ENCODE measurements at regions not wholly inside any gene's neighbourhood (a gene's known extent, or its start where the extent isn't known, plus 50 kb on each side); places are given as distances from the start of the nearest gene placed in this dataset.

DNA sequence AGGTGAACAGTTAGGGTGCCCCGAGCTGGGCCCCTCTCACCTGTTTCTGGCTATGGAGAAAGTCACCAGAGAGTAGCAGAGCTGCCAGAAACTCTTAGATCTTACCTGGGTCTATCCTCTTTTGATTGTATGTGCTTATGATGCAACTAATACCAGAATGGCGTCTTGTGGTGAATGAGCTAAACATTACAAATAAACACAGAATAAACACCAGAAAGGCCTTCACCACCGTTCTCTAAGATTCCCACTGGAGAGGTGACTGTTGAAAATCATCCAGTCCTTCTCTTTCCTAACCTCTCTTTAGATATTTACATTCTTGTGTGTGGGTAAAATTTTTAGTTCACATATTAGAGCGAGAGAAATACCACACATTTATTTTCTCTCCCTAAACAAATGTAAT lies 241.7 kb upstream of the GAS1 start:
- no peaks in the 10 kb centered on the region for H4K20me1 ChIP-seq (ENCODE audit: control insufficient read depth, insufficient read depth, low read depth, low read length)
- H3K9me2 ChIP-seq (replicated peaks; ENCODE audit: control insufficient read depth, low read length), result no peaks in the 10 kb centered on the region; the same call in 1 of the 2 replicates
- no peaks in the 10 kb centered on the region for H3K4me1 ChIP-seq (ENCODE audit: control insufficient read depth, low read length)
- H3K9me3 ChIP-seq (ENCODE audit: control insufficient read depth, insufficient read depth, low read length), result no peaks in the 10 kb centered on the region
- no peaks in the 10 kb centered on the region for H3K36me3 ChIP-seq (ENCODE audit: control insufficient read depth, low read length)
- TF ChIP-seq, protein P1, sequence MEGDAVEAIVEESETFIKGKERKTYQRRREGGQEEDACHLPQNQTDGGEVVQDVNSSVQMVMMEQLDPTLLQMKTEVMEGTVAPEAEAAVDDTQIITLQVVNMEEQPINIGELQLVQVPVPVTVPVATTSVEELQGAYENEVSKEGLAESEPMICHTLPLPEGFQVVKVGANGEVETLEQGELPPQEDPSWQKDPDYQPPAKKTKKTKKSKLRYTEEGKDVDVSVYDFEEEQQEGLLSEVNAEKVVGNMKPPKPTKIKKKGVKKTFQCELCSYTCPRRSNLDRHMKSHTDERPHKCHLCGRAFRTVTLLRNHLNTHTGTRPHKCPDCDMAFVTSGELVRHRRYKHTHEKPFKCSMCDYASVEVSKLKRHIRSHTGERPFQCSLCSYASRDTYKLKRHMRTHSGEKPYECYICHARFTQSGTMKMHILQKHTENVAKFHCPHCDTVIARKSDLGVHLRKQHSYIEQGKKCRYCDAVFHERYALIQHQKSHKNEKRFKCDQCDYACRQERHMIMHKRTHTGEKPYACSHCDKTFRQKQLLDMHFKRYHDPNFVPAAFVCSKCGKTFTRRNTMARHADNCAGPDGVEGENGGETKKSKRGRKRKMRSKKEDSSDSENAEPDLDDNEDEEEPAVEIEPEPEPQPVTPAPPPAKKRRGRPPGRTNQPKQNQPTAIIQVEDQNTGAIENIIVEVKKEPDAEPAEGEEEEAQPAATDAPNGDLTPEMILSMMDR (IDR thresholded peaks at IDR 0.05; ENCODE audit: low read depth, low read length, poor library complexity, severe bottlenecking), result no peak
- no peak for TF ChIP-seq EZH2phosphoT487 (IDR thresholded peaks at IDR 0.05; ENCODE audit: borderline replicate concordance, low read length)
- H3K27me3 ChIP-seq (ENCODE audit: control insufficient read depth, low read length), result no peaks in the 10 kb centered on the region
- H3K79me2 ChIP-seq (ENCODE audit: control insufficient read depth, low read length), result no peaks in the 10 kb centered on the region
- H3K27ac ChIP-seq (ENCODE audit: low read depth, low read length), result no peak overlapping the region
- H3F3A ChIP-seq (ENCODE audit: control insufficient read depth, insufficient read depth), result no peaks in the 10 kb centered on the region
- H3K4me3 ChIP-seq (ENCODE audit: low read length), result no peak overlapping the region
- H3K4me2 ChIP-seq (ENCODE audit: low read length), result no peak overlapping the region

DNA sequence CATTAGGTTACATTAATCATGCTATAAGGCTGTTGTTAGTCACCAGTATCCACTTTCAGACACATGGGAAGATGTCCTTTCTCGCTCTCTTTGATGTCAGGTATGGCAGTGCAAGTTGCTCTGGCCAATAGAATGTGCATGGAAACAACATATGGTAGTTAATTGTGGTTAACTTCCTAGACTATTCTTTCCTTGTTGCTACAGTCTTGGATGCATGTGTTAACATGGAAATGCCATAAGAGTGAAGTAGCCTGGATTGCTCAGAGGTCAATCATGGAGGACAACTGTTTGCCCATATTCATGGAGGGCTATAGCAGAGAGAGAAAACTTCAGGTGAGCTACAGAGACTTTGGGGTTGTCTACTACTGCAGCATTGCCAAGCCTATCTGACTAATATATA lies 245.8 kb upstream of the GAS1 start:
- no peaks in the 10 kb centered on the region for H4K20me1 ChIP-seq (ENCODE audit: control insufficient read depth, insufficient read depth, low read depth, low read length)
- H3K27ac ChIP-seq (ENCODE audit: low read depth, low read length), result no peak overlapping the region
- H3K9me3 ChIP-seq (ENCODE audit: control insufficient read depth, insufficient read depth, low read length), result no peaks in the 10 kb centered on the region
- H3K9me2 ChIP-seq (replicated peaks; ENCODE audit: control insufficient read depth, low read length), result no peaks in the 10 kb centered on the region; the same call in 1 of the 2 replicates
- no peaks in the 10 kb centered on the region for H3K79me2 ChIP-seq (ENCODE audit: control insufficient read depth, low read length)
- H3K27me3 ChIP-seq (ENCODE audit: control insufficient read depth, low read length), result no peaks in the 10 kb centered on the region
- no peaks in the 10 kb centered on the region for H3K36me3 ChIP-seq (ENCODE audit: control insufficient read depth, low read length)
- H3K4me3 ChIP-seq (ENCODE audit: low read length), result no peak overlapping the region
- TF ChIP-seq, protein P1 (IDR thresholded peaks at IDR 0.05; ENCODE audit: low read depth, low read length, poor library complexity, severe bottlenecking), result no peak
- no peak for TF ChIP-seq EZH2phosphoT487 (IDR thresholded peaks at IDR 0.05; ENCODE audit: borderline replicate concordance, low read length)
- no peaks in the 10 kb centered on the region for H3F3A ChIP-seq (ENCODE audit: control insufficient read depth, insufficient read depth)
- no peaks in the 10 kb centered on the region for H3K4me1 ChIP-seq (ENCODE audit: control insufficient read depth, low read length)
- H3K4me2 ChIP-seq (ENCODE audit: low read length), result no peak overlapping the region

DNA sequence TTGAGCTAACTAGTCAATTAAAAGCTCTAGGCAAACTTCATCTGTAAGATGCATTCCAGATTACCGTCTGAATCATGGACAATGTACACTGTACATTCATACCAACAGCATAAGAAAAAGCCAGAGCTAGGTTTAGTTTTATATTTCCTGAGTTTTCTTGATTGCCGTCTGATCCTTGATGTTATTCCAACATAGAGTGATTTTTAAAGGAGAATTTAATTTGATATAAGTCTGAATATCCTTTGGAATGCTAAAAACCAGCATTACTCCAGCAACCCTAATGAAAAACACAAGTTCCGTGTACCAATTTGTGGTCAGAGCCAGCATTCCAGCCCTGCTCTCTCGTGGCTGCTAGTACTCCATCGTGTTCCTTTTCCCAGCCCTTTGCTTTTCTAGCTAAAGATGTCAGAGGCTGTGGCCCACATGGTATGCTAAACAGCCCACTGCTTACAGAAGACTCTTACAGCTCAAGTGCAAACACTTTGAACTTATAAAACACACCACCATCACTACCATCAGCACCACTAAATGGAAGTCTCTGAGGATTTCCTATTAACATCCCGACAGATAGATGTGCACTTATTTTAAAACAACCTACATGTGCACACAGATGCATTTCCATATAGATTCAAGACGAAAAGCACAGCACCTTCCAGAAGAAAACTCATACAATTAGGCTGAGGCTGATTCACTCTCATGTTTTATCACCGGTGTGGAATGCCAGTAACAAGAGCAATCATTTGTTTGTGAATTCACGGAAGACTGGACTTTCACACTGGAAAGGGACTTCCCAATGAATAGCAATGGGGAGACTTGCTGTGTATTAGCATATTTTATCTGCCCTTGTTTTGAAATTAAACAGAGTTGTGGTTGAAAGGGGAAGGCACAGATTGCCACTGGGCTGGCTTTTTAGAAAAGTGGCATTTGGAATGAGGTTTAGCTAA lies 246.9 kb upstream of the GAS1 start:
- Histone ChIP-seq H3K79me2 (ENCODE audit: control insufficient read depth, low read length) (no peaks in the 10 kb centered on the region), H3K27ac (ENCODE audit: low read depth, low read length) (no peak overlapping the region), H3K4me3 (ENCODE audit: low read length) (no peak overlapping the region), H3K27me3 (ENCODE audit: control insufficient read depth, low read length) (no peaks in the 10 kb centered on the region), H4K20me1 (ENCODE audit: control insufficient read depth, insufficient read depth, low read depth, low read length) (no peaks in the 10 kb centered on the region), H3F3A (ENCODE audit: control insufficient read depth, insufficient read depth) (no peaks in the 10 kb centered on the region), H3K36me3 (ENCODE audit: control insufficient read depth, low read length) (no peaks in the 10 kb centered on the region), H3K9me2 (replicated peaks; ENCODE audit: control insufficient read depth, low read length) (no peaks in the 10 kb centered on the region; the same call in 1 of the 2 replicates), H3K4me1 (ENCODE audit: control insufficient read depth, low read length) (no peaks in the 10 kb centered on the region), H3K9me3 (ENCODE audit: control insufficient read depth, insufficient read depth, low read length) (no peaks in the 10 kb centered on the region), H3K4me2 (ENCODE audit: low read length) (no peak overlapping the region)
- no peak for TF ChIP-seq EZH2phosphoT487 (IDR thresholded peaks at IDR 0.05; ENCODE audit: borderline replicate concordance, low read length)
- TF ChIP-seq, protein P1 (IDR thresholded peaks at IDR 0.05; ENCODE audit: low read depth, low read length, poor library complexity, severe bottlenecking), result no peak

Data from DOHH2 (cell line).